ENCODE measurements at regions not wholly inside any gene's neighbourhood (a gene's known extent, or its start where the extent isn't known, plus 50 kb on each side); places are given as distances from the start of the nearest gene placed in this dataset.

DNA sequence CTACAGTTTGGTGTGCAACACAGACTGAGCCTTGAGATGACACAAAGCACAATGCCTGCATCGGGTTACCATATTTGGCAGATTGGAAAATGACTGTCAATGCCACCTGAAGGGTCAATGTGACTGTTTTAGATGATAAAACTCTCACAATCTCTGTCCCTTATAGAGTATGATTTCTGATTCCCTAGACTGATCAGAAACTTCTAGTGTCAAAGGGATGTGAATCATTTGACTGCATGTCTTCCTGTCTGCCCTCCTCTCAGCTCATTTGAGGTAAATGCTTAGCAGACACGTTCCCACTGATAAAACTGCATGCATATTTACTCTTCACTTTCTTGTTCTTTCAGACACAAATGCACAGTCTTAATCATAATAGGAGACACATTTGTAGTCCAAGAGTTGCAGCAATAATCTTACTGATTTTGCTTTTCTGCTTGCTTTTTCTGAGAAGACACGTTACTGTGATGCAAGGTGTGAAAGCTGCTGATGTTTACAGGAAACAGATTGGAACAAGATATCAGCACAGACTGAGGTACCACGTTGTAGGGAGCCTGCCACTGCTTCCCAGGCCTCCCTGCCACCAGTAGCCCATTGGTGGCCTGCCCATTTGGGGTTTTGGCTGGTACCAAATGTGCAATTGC lies 77.8 kb downstream of the GCNT4 start:
- TF ChIP-seq, protein P1, sequence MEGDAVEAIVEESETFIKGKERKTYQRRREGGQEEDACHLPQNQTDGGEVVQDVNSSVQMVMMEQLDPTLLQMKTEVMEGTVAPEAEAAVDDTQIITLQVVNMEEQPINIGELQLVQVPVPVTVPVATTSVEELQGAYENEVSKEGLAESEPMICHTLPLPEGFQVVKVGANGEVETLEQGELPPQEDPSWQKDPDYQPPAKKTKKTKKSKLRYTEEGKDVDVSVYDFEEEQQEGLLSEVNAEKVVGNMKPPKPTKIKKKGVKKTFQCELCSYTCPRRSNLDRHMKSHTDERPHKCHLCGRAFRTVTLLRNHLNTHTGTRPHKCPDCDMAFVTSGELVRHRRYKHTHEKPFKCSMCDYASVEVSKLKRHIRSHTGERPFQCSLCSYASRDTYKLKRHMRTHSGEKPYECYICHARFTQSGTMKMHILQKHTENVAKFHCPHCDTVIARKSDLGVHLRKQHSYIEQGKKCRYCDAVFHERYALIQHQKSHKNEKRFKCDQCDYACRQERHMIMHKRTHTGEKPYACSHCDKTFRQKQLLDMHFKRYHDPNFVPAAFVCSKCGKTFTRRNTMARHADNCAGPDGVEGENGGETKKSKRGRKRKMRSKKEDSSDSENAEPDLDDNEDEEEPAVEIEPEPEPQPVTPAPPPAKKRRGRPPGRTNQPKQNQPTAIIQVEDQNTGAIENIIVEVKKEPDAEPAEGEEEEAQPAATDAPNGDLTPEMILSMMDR (IDR thresholded peaks at IDR 0.05) = no peak
- TF ChIP-seq ZFX (IDR thresholded peaks at IDR 0.05; ENCODE audit: borderline replicate concordance) = no peak
